ENCODE measurements at regions not wholly inside any gene's neighbourhood (a gene's known extent, or its start where the extent isn't known, plus 50 kb on each side); places are given as distances from the start of the nearest gene placed in this dataset.

DNA sequence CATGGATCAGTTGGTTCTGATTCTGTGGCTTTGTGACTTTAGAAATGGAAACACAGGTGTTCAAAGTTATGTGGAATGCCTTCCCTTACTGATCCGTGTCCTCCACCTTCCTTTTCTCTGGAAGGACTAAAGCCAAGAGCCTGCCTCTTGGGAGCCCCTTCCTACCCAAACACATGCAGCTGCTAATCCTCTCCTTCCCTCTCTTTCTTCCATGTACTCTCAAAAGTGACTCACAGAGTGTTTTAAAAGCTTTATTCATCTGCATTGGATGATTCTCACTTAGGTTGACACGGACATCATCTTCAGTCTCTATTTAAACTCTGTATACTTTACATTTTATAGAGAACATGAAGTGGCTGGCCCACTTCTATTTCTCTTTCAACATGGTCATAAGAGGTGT lies 856.5 kb upstream of the ARPP21 start:
- no peak for TF ChIP-seq CTCF (IDR thresholded peaks at IDR 0.05 in 8 of 11, conservative IDR thresholded peaks at IDR 0.05 in 3 of 11)
- TF ChIP-seq POLR2A (IDR thresholded peaks at IDR 0.05), result no peak

Measured in spleen (tissue), 7 donors.